Activated CD4-positive, alpha-beta T cell treated with anti-CD3 and anti-CD28 coated beads, Interleukin-2, amount 50 U/mL, for 24 hours (primary cell): ENCODE measurements at regions not wholly inside any gene's neighbourhood (a gene's known extent, or its start where the extent isn't known, plus 50 kb on each side); places are given as distances from the start of the nearest gene placed in this dataset.
"Not testable (repeated sequence)": the region's sequence is repeated elsewhere in the genome, so short reads cannot be mapped to it uniquely, and the experiment has no call there.

Experiments used
- DNase-seq, 2 donors: peaks; one replicate each; pipeline ENCODE4 v3.0.0-alpha.2; 2020; ENCODE audit warnings: low read depth in 1 of 2, low spot score in 1 of 2

DNA sequence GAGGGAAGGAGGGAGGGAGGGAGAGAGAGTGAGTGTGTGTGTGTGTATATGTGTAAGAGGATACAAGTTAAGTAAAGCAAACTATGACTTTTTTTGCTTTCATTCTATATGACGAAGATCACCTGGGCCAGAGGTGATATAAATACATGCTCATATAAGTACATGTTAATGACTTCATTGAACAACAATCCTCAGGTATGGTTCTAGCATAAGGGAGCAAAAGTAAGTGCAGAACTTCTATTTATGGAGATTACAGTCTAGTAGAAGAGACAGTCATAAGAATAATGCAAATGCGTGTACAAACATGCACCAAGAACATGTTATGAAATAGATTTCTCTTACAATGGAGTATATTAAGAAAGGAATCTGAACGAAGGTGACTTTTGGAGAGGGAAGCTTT is 1804.0 kb downstream of the MAT2B start:
- no peak for DNase-seq

DNA sequence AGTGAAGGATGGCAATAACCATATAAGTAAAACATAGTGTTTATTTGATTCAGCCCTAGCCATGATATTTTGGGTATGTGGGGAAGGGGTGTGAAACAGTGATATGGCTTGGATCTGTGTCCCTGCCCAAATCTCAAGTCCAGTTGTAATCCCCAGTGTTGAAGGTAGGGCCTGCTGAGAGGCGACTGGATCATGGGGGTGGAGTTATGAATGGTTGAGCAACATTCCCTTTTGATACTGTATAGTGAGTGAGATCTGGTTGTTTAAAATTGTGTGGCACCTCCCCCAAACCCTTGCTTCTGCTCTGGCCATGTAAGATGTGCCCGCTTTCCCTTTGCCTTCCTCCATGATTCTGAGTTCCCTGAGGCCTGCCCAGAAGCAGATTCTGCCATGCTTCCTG is 1804.6 kb downstream of the MAT2B start:
- DNase-seq: no peak

DNA sequence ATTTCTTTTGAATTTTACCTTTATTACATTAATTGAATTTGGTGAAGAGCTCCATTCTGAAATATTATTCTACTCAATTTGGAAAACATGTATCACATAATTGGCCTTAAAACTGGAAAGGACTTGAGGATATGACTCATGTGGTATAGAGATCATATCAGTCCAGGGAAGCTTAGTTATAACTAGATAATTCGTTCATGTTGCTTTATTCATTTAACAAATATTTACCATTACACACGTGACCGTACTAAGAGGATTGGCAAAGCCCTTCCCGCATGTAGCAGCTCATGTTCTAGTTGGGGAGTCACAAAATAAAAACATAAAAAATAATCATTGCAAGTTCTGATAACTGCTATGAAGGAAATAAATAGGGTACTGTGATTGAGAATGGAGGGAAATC is 1816.5 kb downstream of the MAT2B start:
- no peak for DNase-seq

DNA sequence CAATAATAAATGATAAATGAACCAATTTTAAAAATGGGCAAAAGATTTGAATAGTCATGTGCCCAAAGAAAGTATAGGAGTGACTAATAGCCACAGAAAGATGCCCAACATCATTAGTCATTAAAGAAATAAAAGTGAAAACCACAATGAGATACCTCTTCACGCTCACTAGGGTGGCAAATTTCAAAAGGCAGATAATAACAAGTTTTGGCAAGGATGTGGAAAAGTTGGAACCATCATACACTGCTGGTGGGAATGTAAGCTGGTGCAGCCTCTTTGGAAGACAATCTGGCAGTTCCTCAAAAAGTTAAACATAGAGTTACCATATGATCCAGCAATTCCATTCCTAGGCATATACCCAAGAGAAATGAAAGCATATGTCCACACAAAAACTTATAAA is 1819.8 kb downstream of the MAT2B start:
- no peak for DNase-seq

DNA sequence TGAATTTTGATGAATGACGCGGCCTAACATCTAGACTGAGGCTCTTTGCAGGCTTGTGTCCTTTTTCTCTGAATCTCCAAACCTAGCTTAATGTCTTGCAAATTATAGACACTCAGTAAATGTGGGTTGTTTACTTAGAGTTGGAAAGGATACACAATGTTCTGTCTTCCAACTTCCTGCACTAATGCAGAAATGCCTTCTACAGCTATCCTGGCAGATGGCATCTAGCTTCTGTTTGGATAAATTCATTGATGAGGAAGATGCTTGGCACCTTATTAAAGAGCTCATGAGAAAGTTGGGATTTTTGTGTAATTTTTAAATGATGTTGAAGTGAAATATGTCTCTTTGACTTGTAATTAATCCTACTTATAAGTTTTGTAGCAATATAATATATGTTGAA is 1822.2 kb downstream of the MAT2B start:
- DNase-seq: no peak

DNA sequence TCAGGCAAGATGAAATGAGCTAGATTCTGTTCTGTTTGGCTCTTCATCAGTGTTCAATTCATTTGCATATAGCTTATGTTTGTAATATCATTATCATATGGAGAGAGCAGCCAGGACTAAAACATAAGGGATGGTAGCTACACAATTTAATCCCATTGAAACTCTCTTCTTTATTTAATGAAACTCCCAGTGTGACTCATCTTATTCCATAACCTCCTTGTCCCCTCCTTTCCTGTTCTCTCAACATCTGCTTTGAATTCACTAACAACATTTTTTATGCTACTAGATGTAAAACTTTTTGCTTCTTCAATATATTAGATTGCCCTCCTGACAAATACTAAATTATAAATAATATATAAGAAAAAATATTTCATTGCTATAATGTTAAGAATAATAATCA is 1823.4 kb downstream of the MAT2B start:
- no peak for DNase-seq

DNA sequence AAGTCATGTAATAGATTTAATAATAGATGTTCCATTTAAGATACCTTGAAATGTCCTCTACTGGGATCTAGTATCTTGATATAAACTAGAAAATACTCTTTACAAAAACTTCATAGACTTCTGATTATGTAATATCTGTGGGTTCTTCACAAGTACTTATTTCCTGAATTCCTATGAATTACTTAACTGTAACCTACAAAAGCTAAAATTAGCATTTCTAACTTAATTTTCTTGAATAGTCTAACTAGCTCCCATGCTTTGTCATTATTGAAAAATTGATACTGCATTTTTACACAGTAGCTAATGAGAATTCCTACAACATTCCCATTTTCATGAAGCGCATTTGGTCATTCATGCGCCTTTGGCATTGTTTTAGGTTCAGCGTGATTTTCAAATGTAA is 1828.2 kb downstream of the MAT2B start:
- no peak for DNase-seq

DNA sequence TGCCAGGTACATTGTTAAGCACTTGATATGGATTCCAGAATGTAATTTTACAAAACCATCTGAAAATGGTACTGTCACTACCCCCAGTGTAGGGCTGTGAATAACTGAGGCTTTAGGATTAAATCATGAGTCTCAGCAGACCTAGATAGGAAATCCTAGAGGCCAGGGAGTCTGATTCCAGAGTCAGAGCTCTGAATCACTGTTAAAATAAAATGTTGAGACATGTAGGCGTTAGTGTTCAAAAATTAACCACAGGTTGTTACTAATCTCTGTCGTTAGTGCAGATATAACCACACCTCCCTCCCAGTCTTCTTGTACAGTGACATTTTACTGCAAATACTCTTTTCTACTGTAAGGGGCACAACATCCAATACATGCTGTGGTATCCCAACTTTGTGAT is 1828.8 kb downstream of the MAT2B start:
- DNase-seq: no peak

DNA sequence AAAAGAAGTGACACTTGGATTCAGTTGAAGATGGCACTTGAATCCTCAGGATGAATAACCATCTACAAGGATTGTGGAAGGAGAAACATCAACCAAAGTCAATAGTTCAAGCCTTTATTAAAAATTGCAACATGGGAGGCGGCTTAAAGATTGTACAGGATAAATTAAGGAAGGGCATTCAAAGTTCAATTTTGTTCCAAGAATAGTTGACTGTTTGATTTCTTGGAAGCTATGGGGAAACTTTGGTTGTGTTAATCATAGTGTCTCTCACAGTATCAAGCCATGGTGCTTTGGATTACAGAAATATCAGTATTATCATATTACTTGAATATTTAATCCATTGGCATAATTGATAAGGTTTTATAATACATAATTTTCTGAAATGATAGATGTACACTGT is 1844.3 kb downstream of the MAT2B start:
- DNase-seq: no peak

DNA sequence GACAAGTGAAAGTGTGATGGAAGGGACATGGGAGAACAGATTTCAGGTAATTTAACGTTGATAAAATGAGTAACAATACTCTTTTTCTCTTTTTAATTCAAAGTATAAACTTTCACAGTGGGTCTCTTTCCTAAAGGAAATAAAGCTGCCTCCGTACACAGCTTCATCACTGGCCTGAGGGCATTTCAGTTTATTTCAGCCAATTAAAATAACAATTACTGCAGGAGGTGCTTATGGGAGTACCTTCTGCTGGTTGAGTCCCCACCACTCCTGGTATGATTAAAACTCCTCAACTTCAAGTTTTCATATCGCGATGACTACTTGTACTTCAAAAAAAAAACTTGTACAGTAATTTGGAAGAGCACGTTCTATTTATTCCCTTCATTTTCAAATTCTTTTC is 1845.9 kb downstream of the MAT2B start:
- DNase-seq: no peak

DNA sequence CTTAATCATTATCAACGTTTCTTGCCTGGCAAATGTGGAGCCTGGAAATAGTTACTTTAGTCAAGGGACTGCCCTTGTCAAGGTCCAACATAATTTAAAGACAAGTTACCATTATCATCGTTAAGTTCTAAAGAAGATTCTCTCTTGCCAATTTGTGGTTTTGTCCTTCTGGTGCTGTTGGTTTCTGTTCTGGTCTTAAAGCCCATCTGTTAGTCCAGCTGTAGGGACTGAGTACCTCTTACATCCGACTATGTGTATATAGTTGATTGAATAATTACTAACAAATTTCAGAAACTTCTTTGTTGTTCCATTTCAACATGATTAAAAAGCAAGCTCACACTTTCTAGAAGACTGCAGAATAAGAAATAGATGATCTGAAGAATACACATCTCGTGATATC is 1854.9 kb downstream of the MAT2B start:
- no peak for DNase-seq

DNA sequence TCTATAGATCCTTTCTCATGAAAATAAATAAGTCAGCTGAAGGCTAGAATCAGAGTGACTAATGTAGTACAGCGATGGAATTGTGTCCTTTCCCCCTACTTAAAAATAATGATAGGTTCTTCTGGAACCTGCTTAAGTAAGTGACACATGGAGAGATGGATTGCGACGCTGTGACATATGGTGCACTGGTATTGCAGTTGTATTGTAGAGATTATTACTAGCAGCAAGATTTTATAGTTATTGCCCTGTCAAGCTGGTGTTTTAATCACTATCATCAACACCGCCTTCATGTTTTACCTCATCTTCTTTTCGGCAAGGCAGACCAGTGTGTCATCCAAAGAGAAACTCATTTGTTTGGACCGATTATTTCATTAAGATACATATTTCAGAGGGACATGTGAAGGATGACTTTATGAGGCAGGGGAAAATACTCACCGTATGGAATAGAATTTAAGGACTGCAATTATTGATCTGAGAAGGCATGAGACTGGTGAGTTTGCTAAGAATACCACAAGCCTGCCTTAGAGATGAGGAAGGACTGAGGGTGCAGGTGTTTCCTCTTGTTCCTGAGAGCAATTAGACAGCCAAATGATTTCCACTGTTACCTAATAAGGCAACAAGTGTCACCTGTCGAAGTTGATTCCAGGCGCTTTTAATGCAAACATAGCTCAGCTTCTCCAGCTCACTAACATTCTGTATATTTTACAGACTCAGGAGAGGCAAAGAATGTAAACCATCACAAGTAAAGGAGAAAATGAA is 1855.5 kb downstream of the MAT2B start:
- DNase-seq: no peak

DNA sequence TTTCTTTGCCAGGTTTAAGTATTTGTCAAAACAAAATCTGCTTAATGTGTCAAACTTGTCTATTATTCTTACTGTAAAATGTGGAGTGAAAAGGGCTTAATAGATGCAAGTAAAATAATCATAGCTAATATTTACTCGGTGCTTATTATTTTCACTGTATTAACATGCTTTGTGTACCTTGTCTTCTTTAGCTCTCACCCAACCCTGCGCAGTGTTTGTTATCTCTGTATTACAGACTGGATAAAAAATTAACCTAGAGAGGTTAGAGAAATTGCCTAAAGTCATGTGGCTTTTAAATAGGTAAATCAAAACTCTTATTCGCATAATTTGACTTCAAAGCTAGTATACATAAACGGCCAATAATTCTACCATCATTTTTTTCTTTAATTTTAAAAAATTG is 1864.8 kb downstream of the MAT2B start:
- no peak for DNase-seq

DNA sequence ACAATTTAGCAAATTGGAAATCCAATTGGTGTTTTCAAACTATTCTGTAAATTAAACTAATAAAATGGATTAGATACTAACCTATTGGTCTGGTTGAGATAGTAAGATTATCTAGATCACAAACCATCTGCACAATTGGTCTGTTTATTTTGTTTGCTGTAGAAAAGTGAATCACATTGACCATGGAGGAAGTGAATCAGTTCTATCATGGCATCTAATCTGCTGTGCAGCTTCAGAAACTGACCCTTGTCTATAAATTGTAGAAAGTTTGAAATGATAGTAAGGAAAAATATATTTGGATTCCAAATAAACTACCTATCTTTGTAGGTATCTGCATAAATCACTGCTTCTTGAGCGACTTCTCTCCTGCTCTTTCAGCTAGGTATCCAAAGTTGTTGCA is 1865.4 kb downstream of the MAT2B start:
- DNase-seq: no peak

DNA sequence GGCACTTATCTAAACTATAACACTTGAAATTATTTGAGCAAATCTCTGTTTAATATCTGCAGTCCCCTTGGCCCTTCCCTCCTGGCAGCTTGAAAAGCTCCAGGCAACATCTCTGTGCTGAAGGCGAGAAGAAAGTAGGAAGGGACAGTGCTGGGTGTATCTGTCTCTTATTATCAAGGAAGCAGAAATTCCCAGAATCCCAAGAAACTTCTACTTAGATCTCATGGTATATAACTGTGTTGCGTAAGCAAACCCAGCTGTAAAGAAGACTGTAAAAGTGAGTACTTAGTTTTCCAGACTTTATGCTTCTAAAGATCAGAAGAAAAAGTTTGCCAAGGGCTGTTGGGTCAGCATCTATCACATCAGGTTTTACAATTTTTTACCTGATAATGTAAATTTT is 1869.8 kb downstream of the MAT2B start:
- DNase-seq: no peak

DNA sequence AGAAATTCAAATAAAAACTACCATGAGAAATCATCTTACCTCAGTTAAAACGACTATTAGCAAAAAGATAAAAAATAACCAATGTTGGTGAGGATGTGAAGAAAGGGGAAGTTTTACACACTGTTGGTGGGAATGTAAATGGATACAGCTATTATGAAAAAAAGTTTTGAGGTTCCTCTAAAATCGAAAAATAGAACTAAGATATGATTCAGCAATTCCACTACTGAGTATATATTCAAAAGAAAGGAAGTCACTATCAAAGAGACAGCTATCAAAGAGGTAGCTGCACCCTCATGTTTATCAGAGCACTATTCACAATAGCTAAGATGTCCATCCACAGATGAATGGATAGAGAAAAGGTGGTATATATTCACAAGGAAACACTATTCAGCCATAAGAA is 1888.4 kb downstream of the MAT2B start:
- DNase-seq: no peak

DNA sequence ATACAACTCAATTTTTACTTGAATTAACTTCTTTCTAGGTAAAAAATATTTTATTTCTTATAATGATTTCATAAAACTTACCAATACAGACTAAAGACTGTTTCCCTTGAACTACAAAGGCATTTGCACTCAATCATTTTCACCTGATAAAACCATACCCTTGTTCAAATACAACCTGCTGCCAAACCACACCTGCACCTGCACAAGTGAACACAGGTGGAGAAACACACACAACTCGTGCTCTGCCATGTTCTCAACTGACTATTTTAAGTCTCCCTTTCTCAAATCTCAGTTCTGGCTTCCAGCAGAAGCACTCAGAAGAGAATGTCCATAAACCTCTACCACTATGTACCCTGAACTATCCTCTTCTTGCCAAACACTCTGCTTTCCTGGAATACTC is 1892.1 kb downstream of the MAT2B start:
- DNase-seq: no peak

DNA sequence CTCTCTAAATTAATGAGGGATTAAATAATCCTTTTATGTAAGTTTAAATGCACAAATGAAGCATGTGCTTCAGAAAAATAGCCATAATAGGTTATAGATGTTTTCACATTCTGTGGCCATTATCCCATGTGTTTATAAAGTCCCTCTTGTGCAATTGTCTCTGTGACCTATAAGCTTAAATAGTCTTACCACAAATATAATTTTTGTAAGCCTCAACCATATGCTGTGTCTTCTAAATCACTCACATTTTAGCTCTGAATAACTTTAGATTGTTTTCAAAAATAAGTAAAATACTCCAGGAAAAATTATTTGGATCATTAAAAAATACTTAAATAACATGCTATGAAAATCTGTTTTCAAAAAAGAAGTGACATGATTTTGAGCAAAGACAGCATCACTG is 1894.7 kb downstream of the MAT2B start:
- no peak for DNase-seq

DNA sequence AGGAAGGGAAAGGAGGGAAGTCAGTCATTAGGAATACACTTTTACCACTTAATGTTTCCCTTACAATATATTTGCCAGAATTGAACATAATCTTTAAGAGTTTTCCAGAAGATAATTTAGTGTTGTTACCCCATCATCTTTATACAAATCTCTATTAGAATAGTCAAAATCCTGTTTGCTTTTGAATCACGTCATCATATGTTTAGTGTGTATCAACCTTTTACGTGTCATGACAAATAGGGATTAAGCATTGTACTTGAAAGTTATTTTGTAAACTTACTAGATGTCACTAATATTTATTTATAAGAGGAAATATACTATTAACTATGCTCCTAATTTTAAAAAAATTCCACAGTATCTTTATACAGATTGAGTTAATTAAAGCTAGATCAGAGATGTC is 1899.5 kb downstream of the MAT2B start:
- no peak for DNase-seq

DNA sequence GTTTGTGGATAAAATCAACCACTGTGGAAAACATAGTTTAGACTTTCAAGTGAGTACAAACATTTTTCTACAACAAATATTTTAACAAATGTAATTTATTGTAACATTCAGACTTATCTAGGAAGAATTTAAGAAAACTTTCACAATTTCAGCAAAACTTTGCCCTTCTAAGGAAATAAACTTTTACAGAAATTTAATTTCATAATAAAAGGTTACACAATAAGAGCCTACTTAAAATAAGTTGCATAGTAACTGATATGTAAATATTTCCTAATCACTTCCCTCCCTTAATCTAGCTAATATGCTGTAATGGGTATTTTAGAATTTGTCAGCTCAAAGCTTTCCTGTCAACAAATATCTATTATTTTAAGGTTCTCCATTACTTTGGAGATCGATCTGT is 1899.9 kb downstream of the MAT2B start:
- DNase-seq: no peak

DNA sequence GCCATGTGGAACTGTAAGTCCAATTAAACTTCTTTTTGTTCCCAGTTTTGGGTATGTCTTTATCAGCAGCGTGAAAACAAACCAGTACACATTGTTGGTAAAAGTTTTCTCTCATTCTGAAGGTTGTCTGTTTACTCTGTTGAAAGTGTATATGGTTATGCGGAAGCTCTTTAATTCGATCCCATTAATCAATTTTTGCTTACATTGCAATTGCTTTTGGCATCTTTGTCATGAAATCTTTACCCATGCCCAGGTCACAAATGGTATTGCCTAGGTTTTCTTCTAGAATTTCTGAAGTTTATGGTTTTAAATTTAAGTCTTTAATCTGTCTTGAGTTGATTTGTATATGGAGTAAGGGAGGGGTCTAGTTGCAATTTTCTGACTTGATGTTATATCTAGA is 1901.9 kb downstream of the MAT2B start:
- DNase-seq: no peak

DNA sequence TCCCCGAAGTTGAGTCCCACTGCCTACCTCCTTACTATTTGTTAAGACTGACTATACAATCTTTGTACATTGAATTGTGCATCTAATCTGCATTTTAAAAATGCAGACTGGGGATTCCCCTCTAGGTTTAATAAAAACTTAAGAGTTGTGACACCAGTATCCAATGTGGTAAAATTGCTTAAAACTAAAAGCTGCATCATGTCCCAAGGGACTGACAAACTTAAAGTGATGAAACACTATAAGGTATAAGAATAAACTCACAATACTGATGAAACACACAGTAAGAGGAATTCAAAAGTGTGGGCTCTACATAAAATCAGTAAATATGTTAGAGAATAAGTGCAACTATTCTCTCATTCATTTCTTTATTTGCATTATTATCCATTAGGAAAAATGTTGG is 1905.1 kb downstream of the MAT2B start:
- no peak for DNase-seq

DNA sequence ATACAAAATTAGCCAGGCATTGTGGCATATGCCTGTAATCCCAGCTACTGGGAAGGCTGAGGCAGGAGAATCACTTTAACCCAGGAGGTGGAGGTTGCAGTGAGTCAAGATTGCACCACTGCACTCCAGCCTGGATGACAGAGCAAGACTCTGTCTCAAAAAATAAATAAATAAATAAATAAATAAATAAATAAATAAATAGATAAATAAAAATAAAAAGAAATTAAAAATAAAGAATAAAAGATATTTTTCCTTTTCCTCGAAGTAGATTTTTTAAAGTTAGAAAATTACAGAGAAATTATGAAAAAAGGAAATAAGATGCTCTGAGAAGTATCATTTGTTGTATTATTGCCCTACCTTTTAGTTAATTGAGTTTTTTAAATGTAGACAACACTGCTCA is 1906.1 kb downstream of the MAT2B start:
- DNase-seq: not testable (repeated sequence)

DNA sequence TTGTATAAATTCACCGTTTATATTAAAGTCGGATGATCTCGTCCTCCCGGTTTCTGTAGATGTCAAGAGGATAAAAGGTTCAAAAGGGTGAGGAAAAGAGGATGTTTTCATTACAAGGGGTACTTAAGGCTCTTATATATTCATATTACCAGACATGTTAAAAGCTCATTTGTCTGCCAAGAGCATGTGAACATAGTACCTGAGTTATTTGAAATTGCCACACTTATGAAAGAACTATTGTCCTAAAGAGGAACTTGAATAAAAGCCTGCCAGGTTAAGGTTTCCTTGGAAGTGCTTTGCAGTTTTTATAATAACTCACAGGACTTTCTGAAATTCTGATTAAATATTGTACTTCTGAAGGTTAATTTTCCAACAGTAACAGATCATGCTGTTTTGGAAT is 1915.1 kb downstream of the MAT2B start:
- DNase-seq: no peak
